PC-3 (cell line): ENCODE measurements at regions not wholly inside any gene's neighbourhood (a gene's known extent, or its start where the extent isn't known, plus 50 kb on each side); places are given as distances from the start of the nearest gene placed in this dataset.
A peak's percentile ranks its signal among the peaks of the same experiment; 100 is the strongest.

ENCODE experiments used
- ATAC-seq: fragments of 200-7000 bp; cut with Tn5 transposase; 2 replicates; pipeline ENCODE4 v1.9.1; 2020; ENCODE audit warnings: mild to moderate bottlenecking, moderate library complexity
- BruUV-seq: library from RNA; stranded (reverse); fragments of 400-500 nt; replicated peaks from 2 replicates; lab custom pipeline; 2021; lab: Mats Ljungman, UMichigan
- CTCF ChIA-PET: fragments of 300-600 bp; sonication (Branson Sonifier 250); formaldehyde crosslinking; loops from one replicate; lab custom pipeline; 2022; ENCODE audit warnings: antibody characterized with exemption; lab: Charles Lee
- POLR2A ChIA-PET: fragments of 300-600 bp; sonication (Branson Sonifier 250); formaldehyde crosslinking; loops from one replicate; lab custom pipeline; 2022; ENCODE audit warnings: antibody characterized with exemption; ENCODE audit not compliant: unreplicated experiment; lab: Charles Lee
- DNase-seq: peaks from one replicate; pipeline ENCODE4 v3.0.0-alpha.2; 2015
- H2AFZ ChIP-seq: fragments of 300-600 bp; sonication (generic); 2 replicates; pipeline ENCODE4 v1.6.0; 2016; ENCODE audit warnings: antibody characterized with exemption, low read length
- H3F3A ChIP-seq: fragments of 300-600 bp; sonication (generic); one replicate; pipeline ENCODE4 v1.6.0; 2017; ENCODE audit warnings: antibody characterized with exemption, low read length, control low read depth, mild to moderate bottlenecking; ENCODE audit not compliant: unreplicated experiment
- H3K27ac ChIP-seq: fragments of 300-600 bp; sonication (generic); 2 replicates; pipeline ENCODE4 v1.5.1; 2016; ENCODE audit warnings: mild to moderate bottlenecking, low read length
- H3K27me3 ChIP-seq: fragments of 300-600 bp; sonication (generic); 2 replicates; pipeline ENCODE4 v1.6.1; 2016; ENCODE audit warnings: low read length, mixed read lengths
- H3K36me3 ChIP-seq: fragments of 300-600 bp; sonication (generic); 2 replicates; pipeline ENCODE4 v1.6.1; 2016; ENCODE audit warnings: low read depth, mixed run types, low read length, mixed read lengths
- H3K4me1 ChIP-seq: fragments of 300-600 bp; sonication (generic); 2 replicates; pipeline ENCODE4 v1.5.1; 2016; ENCODE audit warnings: low read length; ENCODE audit not compliant: insufficient read depth
- H3K4me2 ChIP-seq: fragments of 300-600 bp; sonication (generic); 2 replicates; pipeline ENCODE4 v1.6.0; 2016; ENCODE audit warnings: low read length
- H3K4me3 ChIP-seq: fragments of 300-600 bp; sonication (generic); 2 replicates; pipeline ENCODE4 v1.5.1; 2016; ENCODE audit warnings: mild to moderate bottlenecking, low read length, mixed read lengths
- H3K79me2 ChIP-seq: fragments of 300-600 bp; sonication (generic); 2 replicates; pipeline ENCODE4 v1.6.1; 2017; ENCODE audit warnings: low read length, mixed read lengths
- H3K9ac ChIP-seq: fragments of 300-600 bp; sonication (generic); 2 replicates; pipeline ENCODE4 v1.6.0; 2016; ENCODE audit warnings: mild to moderate bottlenecking, low read length
- H3K9me2 ChIP-seq: fragments of 300-600 bp; sonication (generic); replicated peaks from 2 replicates; pipeline ENCODE4 v1.6.1; 2016; ENCODE audit warnings: mixed run types, low read length, mixed read lengths
- H3K9me3 ChIP-seq: fragments of 300-600 bp; sonication (generic); 2 replicates; pipeline ENCODE4 v1.6.1; 2016; ENCODE audit warnings: low read length, mixed read lengths
- H4K20me1 ChIP-seq: fragments of 300-600 bp; sonication (generic); 2 replicates; pipeline ENCODE4 v1.6.1; 2016; ENCODE audit warnings: low read length, mixed read lengths
- EZH2 ChIP-seq: fragments of 300-600 bp; sonication (generic); IDR thresholded peaks from one replicate; pipeline ENCODE4 v1.6.1; 2017; ENCODE audit warnings: antibody characterized with exemption, mild to moderate bottlenecking, low read length; ENCODE audit not compliant: unreplicated experiment
- EZH2phosphoT487 ChIP-seq: fragments of 300-600 bp; sonication (generic); IDR thresholded peaks from 2 replicates; pipeline ENCODE4 v1.6.1; 2018; ENCODE audit warnings: mild to moderate bottlenecking, antibody characterized with exemption, low read length, borderline replicate concordance
- intact Hi-C: fragments of 100-400 bp; cut with micrococcal nuclease; formaldehyde crosslinking; loops from 2 replicates; pipeline ENCODE4 v1.9.0; 2023
- TF ChIP-seq, protein P1 (sequence below): fragments of 300-600 bp; sonication (generic); conservative IDR thresholded peaks from 2 replicates; pipeline ENCODE4 v1.5.1; 2017; ENCODE audit warnings: antibody characterized with exemption, low read depth, mild to moderate bottlenecking, low read length

DNA sequence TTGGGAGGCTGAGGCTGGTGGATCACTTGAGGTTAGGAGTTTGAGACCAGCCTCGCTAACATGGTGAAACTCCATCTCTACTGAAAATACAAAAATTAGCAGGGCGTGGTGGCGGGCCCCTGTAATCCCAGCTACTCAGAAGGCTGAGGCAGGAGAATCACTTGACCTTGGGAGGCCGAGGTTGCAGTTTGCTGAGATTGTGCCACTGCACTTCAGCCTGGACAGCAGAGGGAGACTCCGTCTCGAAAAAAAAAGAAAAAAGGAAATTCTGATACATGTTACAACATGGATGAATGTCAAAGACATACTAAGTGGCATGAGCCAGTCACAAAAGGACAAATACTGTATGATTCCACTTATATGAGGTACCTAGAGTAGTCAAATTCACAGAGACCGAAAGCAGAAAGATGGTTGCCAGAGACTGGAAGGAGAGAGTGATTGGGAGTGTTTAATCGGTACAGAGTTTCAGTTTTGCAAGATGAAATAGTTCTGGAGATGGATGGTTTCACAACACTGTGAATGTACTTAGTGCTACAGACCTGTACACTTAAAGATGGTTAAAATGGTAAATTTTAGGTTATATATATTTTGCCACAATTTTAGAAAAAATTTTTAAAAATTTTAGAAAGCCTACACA, 92.3 kb downstream of the BLID start:
- CTCF ChIA-PET: no interaction called here
- peak overlapping the region; percentile 33 for H3K4me2 ChIP-seq
- POLR2A ChIA-PET: no interaction called here
- ATAC-seq: peak; percentile 43
- TF ChIP-seq EZH2 (no peak), EZH2phosphoT487 (no peak)
- TF ChIP-seq, protein P1, sequence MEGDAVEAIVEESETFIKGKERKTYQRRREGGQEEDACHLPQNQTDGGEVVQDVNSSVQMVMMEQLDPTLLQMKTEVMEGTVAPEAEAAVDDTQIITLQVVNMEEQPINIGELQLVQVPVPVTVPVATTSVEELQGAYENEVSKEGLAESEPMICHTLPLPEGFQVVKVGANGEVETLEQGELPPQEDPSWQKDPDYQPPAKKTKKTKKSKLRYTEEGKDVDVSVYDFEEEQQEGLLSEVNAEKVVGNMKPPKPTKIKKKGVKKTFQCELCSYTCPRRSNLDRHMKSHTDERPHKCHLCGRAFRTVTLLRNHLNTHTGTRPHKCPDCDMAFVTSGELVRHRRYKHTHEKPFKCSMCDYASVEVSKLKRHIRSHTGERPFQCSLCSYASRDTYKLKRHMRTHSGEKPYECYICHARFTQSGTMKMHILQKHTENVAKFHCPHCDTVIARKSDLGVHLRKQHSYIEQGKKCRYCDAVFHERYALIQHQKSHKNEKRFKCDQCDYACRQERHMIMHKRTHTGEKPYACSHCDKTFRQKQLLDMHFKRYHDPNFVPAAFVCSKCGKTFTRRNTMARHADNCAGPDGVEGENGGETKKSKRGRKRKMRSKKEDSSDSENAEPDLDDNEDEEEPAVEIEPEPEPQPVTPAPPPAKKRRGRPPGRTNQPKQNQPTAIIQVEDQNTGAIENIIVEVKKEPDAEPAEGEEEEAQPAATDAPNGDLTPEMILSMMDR: peak; percentile 52
- no peak overlapping the region for H3K27ac ChIP-seq
- no TSS peak for BruUV-seq
- intact Hi-C loops: loop anchor here (1.0 to 10.0 kb wide), 6 partner anchors 64 to 366 kb away; no protein-coding TSS in a partner anchor
- no peak overlapping the region for H3K4me3 ChIP-seq
- no peak overlapping the region for H3K9ac ChIP-seq
- no peaks in the 10 kb centered on the region for H3K36me3 ChIP-seq
- peak overlapping the region; percentile 35 for H2AFZ ChIP-seq
- no peaks in the 10 kb centered on the region for H3K9me2 ChIP-seq
- H4K20me1 ChIP-seq: no peaks in the 10 kb centered on the region
- no peaks in the 10 kb centered on the region for H3F3A ChIP-seq
- H3K27me3 ChIP-seq: no peaks in the 10 kb centered on the region
- DNase-seq: peak; percentile 36
- no peaks in the 10 kb centered on the region for H3K79me2 ChIP-seq
- H3K9me3 ChIP-seq: no peaks in the 10 kb centered on the region
- H3K4me1 ChIP-seq: 0 out of 2 replicates have a peak, but pooled peaks cover 7% of the 10 kb centered on the region

DNA sequence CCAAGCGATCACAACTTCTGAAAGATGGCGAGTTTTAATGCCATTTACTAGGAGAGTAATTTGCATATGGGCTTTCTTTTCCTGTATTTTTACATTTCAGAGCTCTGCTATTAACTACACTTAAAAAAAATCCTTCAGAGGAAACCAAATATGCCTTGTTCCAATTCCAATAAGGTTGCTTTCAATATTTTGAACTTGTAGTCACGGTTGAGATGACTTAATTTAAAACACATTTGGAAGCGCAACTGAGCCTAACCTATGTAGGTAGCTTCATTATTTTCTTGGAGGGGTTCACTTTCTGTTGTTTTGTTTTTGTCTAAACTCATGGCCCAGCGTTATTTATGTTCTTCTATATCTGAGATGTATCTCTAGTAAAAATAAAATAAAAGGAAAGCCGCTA, 93.4 kb downstream of the BLID start:
- H3K4me3 ChIP-seq: no peak overlapping the region
- no peaks in the 10 kb centered on the region for H3K9me2 ChIP-seq
- no peak for TF ChIP-seq EZH2phosphoT487
- TF ChIP-seq, protein P1: no peak
- no peak for TF ChIP-seq EZH2
- H3K9me3 ChIP-seq: no peaks in the 10 kb centered on the region
- H3K4me1 ChIP-seq: 0 out of 2 replicates have a peak, but pooled peaks cover 7% of the 10 kb centered on the region
- H3K4me2 ChIP-seq: no peak overlapping the region
- ChIA-PET POLR2A (interaction anchor here (0.6 kb wide), 1 partner anchor 11 kb away, joined by 3 read pairs; no protein-coding TSS in a partner anchor), CTCF (no interaction called here)
- ATAC-seq: no peak
- H3K79me2 ChIP-seq: no peaks in the 10 kb centered on the region
- no peaks in the 10 kb centered on the region for H4K20me1 ChIP-seq
- no TSS peak for BruUV-seq
- no peaks in the 10 kb centered on the region for H3F3A ChIP-seq
- H3K27ac ChIP-seq: no peak overlapping the region
- DNase-seq: no peak
- intact Hi-C loops: loop anchor here (1.0 to 10.0 kb wide), 6 partner anchors 65 to 365 kb away; no protein-coding TSS in a partner anchor
- H3K36me3 ChIP-seq: no peaks in the 10 kb centered on the region
- no peak overlapping the region for H2AFZ ChIP-seq
- H3K27me3 ChIP-seq: no peaks in the 10 kb centered on the region
- H3K9ac ChIP-seq: no peak overlapping the region

DNA sequence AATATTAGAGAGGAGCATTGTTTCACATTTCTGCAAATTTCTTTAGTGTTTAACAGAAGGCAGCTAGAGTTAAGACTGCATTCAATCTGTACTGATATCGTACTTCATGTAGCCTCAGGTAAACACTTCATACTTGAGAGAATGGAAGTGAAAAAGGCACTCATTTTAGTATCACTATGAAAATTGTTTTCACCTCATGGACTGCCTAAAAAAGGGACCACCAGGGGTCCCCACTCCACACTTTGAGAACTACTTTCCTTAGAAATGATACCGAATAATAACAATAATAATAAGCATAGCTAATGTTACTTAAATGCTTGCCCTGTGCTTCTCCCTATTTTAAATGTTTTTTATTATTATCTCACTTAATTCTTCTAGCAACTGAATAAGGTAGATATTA, 95.1 kb downstream of the BLID start:
- ATAC-seq (peak; percentile 18; the same call in 1 of the 2 replicates), DNase-seq (peak; percentile 46)
- H3K4me3 ChIP-seq: no peak overlapping the region
- ChIA-PET POLR2A (no interaction called here), CTCF (no interaction called here)
- BruUV-seq: no TSS peak
- no peaks in the 10 kb centered on the region for H3F3A ChIP-seq
- H2AFZ ChIP-seq: no peak overlapping the region
- no peaks in the 10 kb centered on the region for H3K9me2 ChIP-seq
- 0 out of 2 replicates have a peak, but pooled peaks cover 7% of the 10 kb centered on the region for H3K4me1 ChIP-seq
- no peaks in the 10 kb centered on the region for H3K27me3 ChIP-seq
- H3K9me3 ChIP-seq: no peaks in the 10 kb centered on the region
- H3K36me3 ChIP-seq: no peaks in the 10 kb centered on the region
- no peaks in the 10 kb centered on the region for H3K79me2 ChIP-seq
- TF ChIP-seq, protein P1: peak; percentile 70
- no peak for TF ChIP-seq EZH2
- no peak for TF ChIP-seq EZH2phosphoT487
- H3K27ac ChIP-seq: no peak overlapping the region
- intact Hi-C loops: loop anchor here (5.0 to 10.0 kb wide), 5 partner anchors 66 to 364 kb away; no protein-coding TSS in a partner anchor
- no peak overlapping the region for H3K4me2 ChIP-seq
- H4K20me1 ChIP-seq: no peaks in the 10 kb centered on the region
- H3K9ac ChIP-seq: no peak overlapping the region
